HL-60 (cell line): ENCODE measurements at regions not wholly inside any gene's neighbourhood (a gene's known extent, or its start where the extent isn't known, plus 50 kb on each side); places are given as distances from the start of the nearest gene placed in this dataset.

Source experiments
- DNase-seq, 2 experiments: peaks; one replicate each; pipeline ENCODE4 v3.0.0-alpha.2; 2010 to 2020; ENCODE audit warnings: low read depth in 1 of 2, low spot score in 1 of 2
- H3K27ac ChIP-seq: fragments of 250-450 bp; sonication (Bioruptor Pico); replicated peaks from 2 replicates; pipeline ENCODE4 v1.5.1; 2020; ENCODE audit warnings: mild to moderate bottlenecking, moderate library complexity
- H3K27me3 ChIP-seq: fragments of 250-450 bp; sonication (Bioruptor Pico); 2 replicates; pipeline ENCODE4 v1.5.1; 2021; ENCODE audit warnings: mild to moderate bottlenecking, moderate library complexity; ENCODE audit not compliant: insufficient read depth, poor library complexity, severe bottlenecking
- H3K4me3 ChIP-seq: replicated peaks from 2 replicates; pipeline ENCODE4 v1.5.1; 2011; ENCODE audit warnings: mild to moderate bottlenecking, control low read depth, low read length; ENCODE audit not compliant: insufficient read depth
- CTCF ChIP-seq: IDR thresholded peaks from one replicate; pipeline ENCODE4 v1.5.1; 2011; ENCODE audit warnings: low read length, control low read depth, inconsistent platforms; ENCODE audit not compliant: insufficient read depth
- GABPA ChIP-seq: IDR thresholded peaks from 2 replicates; pipeline ENCODE4 v1.6.1; 2012; ENCODE audit warnings: low read depth
- POLR2AphosphoS5 ChIP-seq: IDR thresholded peaks from 2 replicates; pipeline ENCODE4 v1.6.1; 2012; ENCODE audit warnings: low read depth
- REST ChIP-seq: IDR thresholded peaks from 2 replicates; pipeline ENCODE4 v1.6.1; 2012; ENCODE audit warnings: low read depth; ENCODE audit not compliant: insufficient replicate concordance
- SPI1 ChIP-seq: IDR thresholded peaks from 2 replicates; pipeline ENCODE4 v1.6.1; 2012; ENCODE audit warnings: low read depth, mild to moderate bottlenecking, borderline replicate concordance

DNA sequence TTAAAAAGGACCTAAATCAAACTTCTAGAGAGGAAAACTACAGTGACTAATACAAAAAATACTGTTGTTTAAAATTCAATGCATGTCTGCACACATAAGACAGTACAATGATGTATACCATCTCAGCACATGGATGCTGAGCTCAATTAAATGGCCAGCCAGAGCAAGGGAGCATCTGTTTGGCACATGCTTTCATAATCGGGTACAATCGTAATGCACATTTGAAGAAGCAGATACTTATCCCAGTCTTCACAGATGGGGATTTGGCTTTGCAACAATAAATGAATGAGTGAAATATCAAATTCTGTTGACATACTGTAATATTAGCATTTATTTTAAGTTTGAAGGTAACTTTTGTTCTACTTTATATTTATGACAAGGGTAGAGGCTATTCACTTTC, 187.8 kb downstream of the CRPPA start:
- Histone ChIP-seq H3K27me3 (no peaks in the 10 kb centered on the region), H3K4me3 (no peak overlapping the region), H3K27ac (no peak overlapping the region)
- no peak for DNase-seq
- TF ChIP-seq GABPA (no peak), CTCF (no peak), REST (no peak), SPI1 (no peak), POLR2AphosphoS5 (no peak)

DNA sequence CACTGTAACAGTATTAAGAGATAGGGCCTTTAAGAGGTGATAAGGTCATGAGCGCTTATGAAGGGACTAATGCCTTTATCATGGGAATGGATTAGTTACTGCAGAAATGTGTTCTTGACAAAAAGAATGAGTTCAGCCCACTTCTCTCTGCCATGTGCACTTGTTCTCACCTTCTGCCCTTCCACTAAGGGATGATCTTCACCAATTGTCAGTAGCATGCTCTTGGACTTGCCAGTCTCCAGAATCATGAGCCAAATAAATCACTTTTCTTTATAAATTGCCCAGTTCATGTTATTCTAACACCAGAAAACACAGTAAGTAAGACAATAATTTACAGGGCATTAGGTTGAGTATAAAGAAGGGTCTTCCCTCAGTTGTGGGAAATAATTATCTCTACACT, 189.1 kb downstream of the CRPPA start:
- no peak for DNase-seq
- no peak for TF ChIP-seq GABPA
- no peak for TF ChIP-seq SPI1
- TF ChIP-seq CTCF = no peak
- no peak for TF ChIP-seq REST
- no peak for TF ChIP-seq POLR2AphosphoS5
- Histone ChIP-seq H3K27me3 (no peaks in the 10 kb centered on the region), H3K4me3 (no peak overlapping the region), H3K27ac (no peak overlapping the region)

DNA sequence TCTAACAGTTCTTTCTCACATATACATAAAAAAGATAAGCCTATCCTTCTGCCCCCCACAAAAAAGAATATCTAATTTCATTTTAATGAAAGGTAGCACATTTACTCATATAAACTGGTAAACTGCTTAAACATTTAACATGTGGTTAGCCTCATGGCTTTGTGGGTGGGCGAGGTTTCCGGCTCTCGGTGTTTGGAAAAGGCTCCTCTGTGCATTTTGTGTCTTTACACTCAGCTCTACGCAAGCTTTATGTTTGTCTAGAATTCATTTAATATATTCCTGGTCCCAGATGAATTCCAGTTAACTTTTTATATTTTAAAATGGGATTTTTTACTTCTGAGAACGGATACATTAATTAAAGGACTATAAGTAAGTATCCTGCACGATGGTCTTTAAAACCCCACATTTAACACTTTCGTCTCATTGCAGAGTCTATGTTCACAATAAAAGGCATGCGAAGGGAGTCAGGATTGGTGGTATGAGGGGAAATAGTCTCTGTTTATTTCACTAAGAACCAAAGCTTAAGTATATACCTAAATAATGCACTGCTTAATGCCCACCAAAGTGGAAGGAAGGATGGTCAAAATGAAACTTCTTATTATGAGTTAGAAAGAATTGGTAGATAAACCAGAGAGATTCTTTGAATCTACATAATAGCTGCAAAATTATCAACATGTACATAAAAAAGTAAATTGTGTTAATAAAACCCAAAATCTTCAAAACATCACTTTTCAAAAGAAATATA, 197.2 kb downstream of the CRPPA start:
- no peak for DNase-seq
- no peak overlapping the region for H3K4me3 ChIP-seq
- no peak overlapping the region for H3K27ac ChIP-seq
- no peaks in the 10 kb centered on the region for H3K27me3 ChIP-seq
- no peak for TF ChIP-seq CTCF
- TF ChIP-seq REST = no peak
- no peak for TF ChIP-seq SPI1
- TF ChIP-seq POLR2AphosphoS5 = no peak
- no peak for TF ChIP-seq GABPA
